Hematopoietic multipotent progenitor cell treated with erythropoietin and hydrocortisone succinate and interleukin-3 and kit ligand, for 6 days (in vitro differentiated cells): ENCODE measurements at regions not wholly inside any gene's neighbourhood (a gene's known extent, or its start where the extent isn't known, plus 50 kb on each side); places are given as distances from the start of the nearest gene placed in this dataset.

Experiments
- DNase-seq: peaks from one replicate; pipeline ENCODE4 v3.0.0-alpha.2; 2015

GRCh38 chr14:48973151-48973550, 613.0 kb downstream of the RPS29 start:
- DNase-seq = no peak

DNA sequence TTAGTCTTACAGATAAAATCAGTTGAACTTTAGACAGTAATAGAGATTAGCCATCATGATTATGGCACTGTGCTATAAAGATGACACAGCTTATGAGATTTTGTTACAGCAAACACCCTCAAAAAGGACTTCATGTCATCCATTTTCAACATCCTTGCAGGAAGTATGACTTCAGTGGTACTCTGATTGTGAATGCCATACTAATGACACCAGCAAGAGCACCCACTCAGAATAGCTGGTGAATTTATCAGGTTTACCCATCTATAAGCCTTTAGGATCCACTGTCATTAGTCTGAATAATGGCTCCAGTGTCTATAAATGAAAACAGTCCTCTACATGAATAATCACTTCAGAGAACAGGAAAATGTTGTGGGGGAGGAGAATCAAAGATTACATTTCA, 615.2 kb downstream of the RPS29 start:
- no peak for DNase-seq

- DNase-seq = no peak
These were observed 618.8 kb downstream of the RPS29 start for GRCh38 chr14:48967419-48967818.

DNA sequence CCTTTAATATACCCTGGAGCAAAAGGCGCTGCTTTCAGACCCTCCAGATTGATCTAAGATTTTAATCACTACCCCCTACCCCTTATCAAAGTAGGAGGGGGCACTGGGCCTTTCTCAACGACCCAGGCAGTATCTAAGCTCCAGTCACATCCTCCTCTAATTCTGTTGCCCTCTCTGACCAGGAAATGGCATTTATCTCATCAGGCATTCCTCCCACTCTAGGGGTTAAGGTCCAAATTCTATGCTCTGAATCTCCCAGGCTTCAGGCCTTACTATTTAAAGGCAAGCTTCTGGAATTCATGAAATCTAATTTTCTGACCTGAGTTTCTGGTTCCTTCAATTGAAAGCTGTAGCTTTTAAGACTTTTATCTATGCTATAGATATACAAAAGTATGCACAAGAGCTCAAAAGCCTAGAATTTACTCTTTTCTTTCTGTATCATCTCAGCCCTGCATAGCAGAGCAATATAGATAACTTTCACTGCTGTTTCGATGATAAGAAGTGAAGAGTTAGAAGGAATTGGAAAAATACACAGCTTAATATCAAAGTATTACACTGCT, 622.9 kb downstream of the RPS29 start:
- DNase-seq = no peak

DNA sequence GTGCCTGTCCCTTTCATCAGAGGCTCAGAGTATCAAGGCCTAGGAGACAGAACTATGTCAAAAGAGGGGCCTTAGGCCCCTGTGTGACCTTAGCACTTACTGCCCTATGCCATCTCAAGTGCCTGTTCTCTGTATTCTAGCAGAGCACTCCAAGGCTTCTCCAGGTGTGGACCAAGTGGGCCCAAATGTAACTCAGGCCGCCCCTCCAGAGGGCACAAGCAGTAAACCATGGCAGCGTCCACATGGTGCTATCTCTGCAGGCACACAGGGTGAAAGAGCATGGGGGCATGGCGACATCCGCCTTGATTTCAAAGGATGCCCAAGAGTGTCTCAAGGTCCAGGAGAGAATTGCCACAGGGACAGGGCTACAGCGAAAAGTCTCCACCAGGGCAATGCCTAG, 628.7 kb downstream of the RPS29 start:
- DNase-seq = no peak

- DNase-seq = no peak
These were observed 630.3 kb downstream of the RPS29 start for GRCh38 chr14:48955857-48956256.

DNA sequence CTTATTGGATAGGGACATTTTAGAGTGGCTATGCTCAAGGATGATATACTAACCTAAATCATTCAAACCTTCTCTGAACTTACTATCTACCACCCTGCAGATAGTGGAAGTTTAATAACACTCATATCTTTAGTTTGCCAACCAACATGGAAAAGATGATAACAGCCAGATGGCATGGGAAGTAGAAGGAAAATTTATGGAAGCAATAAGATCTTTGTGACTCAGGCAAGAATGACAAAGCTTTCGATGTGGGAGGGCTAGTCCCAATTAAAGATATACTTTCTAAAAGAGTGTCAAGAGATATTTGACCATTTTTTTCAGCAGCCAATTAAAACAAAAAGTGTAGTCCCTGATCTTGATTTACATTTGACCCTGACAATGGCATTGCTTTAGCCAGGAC, 631.7 kb downstream of the RPS29 start:
- no peak for DNase-seq

DNA sequence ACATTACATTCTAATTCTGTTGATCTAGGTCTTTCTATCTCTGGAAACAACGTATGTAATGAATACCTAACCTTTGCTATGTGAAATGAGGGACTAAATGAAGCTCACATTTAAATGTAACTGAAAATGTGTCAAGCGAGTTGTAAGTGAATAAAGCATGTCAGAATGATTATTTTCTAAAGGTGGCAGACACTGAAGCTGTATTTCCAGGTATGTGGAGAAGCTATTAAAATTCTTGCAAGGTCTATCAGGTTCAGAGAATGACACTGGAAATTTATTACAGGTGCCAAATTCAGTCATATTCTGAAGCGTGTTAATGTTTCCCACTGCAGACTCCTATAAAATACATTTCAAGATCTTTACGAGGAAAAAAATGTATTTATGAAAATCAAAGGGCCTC, 641.4 kb downstream of the RPS29 start:
- no peak for DNase-seq

DNA sequence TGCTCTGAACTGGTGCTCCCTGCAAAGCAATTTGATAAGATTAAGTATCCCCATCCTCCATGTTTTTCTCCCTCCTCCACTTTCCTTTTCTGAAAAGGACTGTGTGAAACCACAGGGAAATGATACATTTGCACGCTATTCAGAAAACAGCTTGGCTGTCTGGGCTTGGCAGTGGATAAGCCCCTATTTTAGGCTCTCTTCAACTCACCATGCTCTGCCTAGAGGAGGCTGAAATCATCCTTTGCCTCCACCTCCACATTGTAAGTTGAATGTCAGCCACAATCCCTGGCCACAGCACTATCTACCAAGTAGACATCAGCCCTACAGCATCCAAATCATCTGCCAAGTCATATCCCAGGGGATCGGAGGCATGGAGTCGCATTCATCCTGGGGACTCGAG, 642.3 kb downstream of the RPS29 start:
- no peak for DNase-seq

GRCh38 chr14:48937541-48938195, 648.5 kb downstream of the RPS29 start:
- DNase-seq = no peak

GRCh38 chr14:48936849-48937248, 649.3 kb downstream of the RPS29 start:
- DNase-seq = no peak

DNA sequence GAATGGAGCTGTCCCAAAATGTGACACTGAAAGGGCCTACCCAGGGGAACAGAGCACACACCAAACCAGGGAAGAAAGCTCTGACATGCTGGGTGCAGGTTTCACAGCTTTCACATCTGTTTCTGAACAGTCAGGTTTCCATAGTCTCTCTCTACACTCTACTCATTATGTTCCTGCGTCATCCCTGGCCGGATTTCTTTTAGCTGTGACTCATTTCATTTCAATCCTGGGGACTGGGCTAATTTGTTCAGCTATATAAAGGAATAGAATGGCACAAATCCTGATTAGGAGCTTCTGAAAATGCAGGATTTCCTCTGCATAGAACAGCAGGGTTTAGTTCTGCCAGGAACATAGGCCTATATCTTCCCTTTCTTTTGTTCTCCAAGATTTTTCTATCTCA, 649.8 kb downstream of the RPS29 start:
- DNase-seq = no peak

GRCh38 chr14:48925184-48925583, 661.0 kb downstream of the RPS29 start:
- DNase-seq = no peak

DNA sequence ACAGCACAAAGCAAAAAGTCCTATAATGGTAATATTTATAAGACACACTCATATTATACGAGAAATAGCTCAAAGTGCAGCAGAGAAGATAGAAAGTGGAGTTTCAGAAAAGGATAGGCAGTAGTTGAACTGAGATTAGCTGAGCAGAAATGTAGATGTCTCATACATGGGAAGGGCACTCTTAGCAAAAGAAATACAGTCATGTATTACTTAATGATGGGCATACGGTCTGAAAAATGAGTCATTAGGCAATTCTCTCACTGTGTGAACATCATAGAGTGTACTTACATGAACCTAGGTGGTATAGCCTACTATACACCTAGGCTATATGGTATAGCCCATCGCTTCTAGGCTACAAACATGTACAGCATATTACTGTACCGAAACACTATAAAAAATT, 671.3 kb downstream of the RPS29 start:
- DNase-seq = no peak

DNA sequence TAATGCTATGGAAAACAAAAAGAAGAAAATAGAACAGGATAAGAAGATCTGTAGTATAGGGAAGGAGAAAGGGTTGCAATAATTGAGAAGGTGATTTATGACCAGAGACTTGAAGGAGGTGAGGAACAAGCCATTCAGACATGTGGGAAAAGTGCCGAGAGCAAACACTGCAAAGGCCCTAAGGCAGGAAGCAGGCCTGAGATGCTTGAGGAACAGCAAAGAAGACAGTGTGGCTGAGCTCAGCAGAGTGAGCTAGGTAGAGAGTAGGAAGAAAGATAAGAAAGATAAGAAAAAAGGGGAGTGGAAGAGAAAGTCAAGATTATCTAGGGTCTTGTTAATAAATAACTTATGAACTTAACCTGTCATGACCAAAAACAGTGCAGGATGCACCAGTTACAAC, 671.8 kb downstream of the RPS29 start:
- no peak for DNase-seq

GRCh38 chr14:48900565-48900964, 685.6 kb downstream of the RPS29 start:
- DNase-seq = no peak

DNA sequence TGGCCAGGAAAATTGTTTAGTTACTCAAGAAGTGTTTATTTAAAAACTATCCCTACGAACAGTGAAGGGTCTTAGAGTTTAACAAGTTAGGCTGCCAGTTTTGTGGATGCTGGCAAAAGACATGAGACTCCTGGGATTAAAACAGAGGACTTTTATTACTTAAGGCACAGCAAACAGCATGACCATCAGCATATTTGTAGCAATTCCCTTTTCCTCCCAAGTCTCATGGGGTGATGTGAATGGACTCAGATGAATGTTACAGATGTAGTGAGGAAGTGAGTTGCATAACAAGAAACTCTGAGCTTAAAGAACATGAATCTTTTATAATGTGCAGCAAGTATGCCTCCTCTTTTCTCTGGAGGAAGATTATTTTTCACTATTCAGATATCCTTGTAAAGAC, 695.8 kb downstream of the RPS29 start:
- DNase-seq = no peak

DNA sequence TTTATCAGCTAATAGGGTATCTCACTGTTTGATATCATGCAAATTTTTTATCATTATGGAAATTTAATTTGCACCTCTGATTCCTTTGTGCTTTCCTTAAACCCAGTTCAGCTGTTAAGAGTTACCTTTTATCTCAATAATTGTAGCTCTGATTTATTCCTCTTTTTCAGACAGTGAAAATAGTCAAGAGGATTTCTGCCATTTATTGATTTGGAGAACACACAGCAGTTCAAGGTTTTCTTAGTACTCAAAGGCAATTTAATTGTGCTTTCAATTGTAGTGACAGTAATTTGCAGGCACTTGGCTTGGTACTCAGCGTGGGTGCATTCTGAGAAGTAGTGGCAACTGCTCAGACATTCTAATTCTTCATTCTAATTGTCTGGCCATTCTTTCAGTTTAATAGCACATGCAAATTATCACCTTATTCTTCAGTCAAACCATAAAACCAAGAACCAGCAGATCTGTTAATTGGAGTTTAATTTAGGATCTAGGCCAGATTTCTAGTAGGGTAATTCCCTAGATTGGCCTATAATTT, 709.3 kb downstream of the RPS29 start:
- DNase-seq = no peak

DNA sequence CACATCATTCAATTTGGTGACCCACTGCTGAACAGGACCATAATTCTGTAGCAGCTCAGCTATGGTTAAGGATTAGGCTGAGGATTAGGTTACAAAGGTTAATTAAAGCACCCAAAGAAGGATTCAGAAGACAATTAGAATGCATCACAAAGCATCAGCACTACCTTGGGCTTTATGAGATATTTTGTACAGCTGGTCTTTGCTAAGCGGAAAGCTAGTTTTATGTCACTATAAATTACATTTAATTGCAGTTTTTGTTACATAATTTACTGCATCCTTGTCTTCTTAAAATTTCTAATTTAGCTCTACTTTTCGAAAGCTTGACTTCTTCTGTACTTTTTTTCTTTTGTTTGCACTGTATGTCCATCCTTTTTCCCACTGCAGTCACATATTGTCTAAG, 711.5 kb downstream of the RPS29 start:
- DNase-seq = no peak

- DNase-seq = no peak
These were observed 728.8 kb downstream of the RPS29 start for GRCh38 chr14:48857366-48857765.

GRCh38 chr14:48853159-48853558, 733.0 kb downstream of the RPS29 start:
- DNase-seq = no peak

DNA sequence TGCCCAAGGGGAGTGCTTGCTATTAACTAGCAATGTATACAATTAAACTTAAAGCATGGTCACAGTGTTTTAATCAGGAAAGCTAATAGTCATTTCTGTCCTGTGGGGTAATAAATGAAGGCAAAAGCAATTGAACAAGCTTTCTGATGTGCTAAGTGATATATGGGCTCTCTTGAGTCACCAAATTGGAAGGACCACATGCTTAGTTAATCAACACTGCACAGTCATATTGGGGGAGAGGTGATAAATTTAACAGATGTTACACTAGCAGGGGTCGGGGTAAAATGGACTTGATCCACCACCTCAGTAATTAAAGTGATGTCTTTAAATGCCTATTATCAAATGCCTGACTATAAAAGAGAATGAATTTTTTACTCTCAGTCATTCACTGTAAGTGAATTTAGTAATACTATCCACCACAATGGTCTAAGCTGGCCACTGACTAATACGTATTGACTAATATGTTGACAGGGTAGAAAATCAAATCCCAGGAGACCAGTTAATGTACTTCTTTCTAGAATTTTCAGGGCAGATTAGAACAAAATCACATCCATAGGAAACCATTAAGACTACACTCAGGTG, 736.3 kb downstream of the RPS29 start:
- DNase-seq = no peak

DNA sequence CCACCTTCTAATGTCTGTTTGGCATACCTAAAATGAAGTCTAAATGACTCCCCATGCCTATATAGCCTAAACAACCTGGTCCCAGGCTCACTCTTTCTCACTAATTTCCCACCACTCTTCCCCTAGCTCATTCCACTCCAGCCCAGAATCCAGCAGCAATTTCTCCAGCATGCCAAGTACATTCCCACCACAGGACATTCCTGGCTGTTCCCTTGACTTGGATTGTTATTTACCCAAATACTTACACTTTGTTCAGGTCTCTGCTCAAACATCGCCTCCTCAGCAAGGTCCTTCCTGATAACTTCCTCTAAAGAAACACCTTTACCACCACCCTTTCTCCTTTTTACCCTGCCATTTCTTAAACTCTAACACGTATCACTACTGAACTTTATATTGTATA, 743.4 kb downstream of the RPS29 start:
- DNase-seq = no peak

DNA sequence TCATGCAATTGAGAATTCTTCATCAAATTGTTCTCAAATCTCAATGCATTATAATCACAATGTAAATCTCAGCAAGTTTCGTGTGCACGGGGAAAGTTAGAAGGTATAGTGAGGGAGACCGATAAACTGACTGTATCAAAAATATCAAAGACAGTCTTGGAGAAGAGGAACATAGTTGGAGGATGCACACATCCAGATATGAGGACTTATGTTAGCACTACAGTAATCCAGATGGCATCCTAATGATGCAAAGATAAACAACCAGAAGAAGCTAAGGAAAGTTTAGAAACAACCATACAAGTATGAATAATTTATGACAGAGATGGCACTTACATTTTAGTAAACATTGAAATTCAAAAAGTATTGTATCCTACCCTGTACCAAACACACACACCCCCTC, 760.1 kb downstream of the RPS29 start:
- no peak for DNase-seq

DNA sequence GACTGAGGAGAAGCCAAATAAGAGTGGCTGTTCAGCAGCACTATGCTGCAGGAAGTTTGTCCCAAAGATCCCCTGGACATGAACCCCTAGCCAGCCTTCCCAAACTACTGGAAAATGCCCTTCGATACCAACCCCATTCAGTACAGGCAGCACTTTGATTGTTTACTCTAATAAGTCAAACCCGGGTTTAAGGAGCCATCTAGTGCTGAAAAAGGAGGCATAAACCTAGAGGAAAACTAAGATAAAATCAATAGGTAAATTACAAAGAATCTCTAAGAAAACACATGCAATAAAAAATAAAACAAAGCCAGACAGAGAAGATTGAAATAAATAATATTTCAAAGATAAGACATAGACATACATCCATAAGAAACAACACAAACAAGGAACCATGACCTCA, 771.6 kb downstream of the RPS29 start:
- DNase-seq = no peak
